OCI-LY7 (cell line): ENCODE measurements at regions not wholly inside any gene's neighbourhood (a gene's known extent, or its start where the extent isn't known, plus 50 kb on each side); places are given as distances from the start of the nearest gene placed in this dataset.

Experiments
- BruUV-seq: library from RNA; stranded (reverse); fragments of 400-500 nt; replicated peaks from 2 replicates; lab custom pipeline; 2021; lab: Mats Ljungman, UMichigan
- CTCF ChIA-PET: fragments of 300-600 bp; sonication (Branson Sonifier 250); formaldehyde crosslinking; loops from one replicate; lab custom pipeline; 2022; ENCODE audit warnings: antibody characterized with exemption; ENCODE audit not compliant: unreplicated experiment; lab: Charles Lee
- POLR2A ChIA-PET: fragments of 300-600 bp; sonication (Branson Sonifier 250); formaldehyde crosslinking; loops from one replicate; lab custom pipeline; 2022; ENCODE audit warnings: antibody characterized with exemption; lab: Charles Lee
- DNase-seq: peaks from one replicate; pipeline ENCODE4 v3.0.0-alpha.2; 2015; ENCODE audit warnings: low spot score
- H2AFZ ChIP-seq: fragments of 200-600 bp; sonication (generic), shearing (Covaris generic); 2 replicates; pipeline ENCODE4 v1.6.1; 2014; ENCODE audit warnings: mild to moderate bottlenecking, antibody characterized with exemption, low read length, moderate library complexity
- H3K27ac ChIP-seq: fragments of 200-600 bp; sonication (generic); 2 replicates; pipeline ENCODE4 v1.5.1; 2014; ENCODE audit warnings: mixed run types, low read depth, mild to moderate bottlenecking, moderate library complexity, low read length, inconsistent platforms; ENCODE audit not compliant: poor library complexity, severe bottlenecking
- H3K36me3 ChIP-seq: fragments of 200-600 bp; sonication (generic); 2 replicates; pipeline ENCODE4 v1.6.1; 2014; ENCODE audit warnings: mild to moderate bottlenecking, antibody characterized with exemption, low read length, moderate library complexity, mixed read lengths; ENCODE audit not compliant: insufficient read depth
- H3K4me1 ChIP-seq: fragments of 200-600 bp; sonication (generic); 2 replicates; pipeline ENCODE4 v1.5.1; 2014; ENCODE audit warnings: mild to moderate bottlenecking, low read length; ENCODE audit not compliant: insufficient read depth, poor library complexity, severe bottlenecking
- H3K4me2 ChIP-seq: fragments of 200-600 bp; sonication (generic); 2 replicates; pipeline ENCODE4 v1.6.1; 2014; ENCODE audit warnings: mild to moderate bottlenecking, low read length
- H3K4me3 ChIP-seq: fragments of 200-600 bp; sonication (generic); 2 replicates; pipeline ENCODE4 v1.5.1; 2014; ENCODE audit warnings: mild to moderate bottlenecking, low read depth, low read length; ENCODE audit not compliant: poor library complexity, severe bottlenecking
- H3K79me2 ChIP-seq: fragments of 200-600 bp; sonication (generic); 2 replicates; pipeline ENCODE4 v1.6.1; 2016; ENCODE audit warnings: low read depth, mild to moderate bottlenecking, low read length, moderate library complexity, mixed read lengths; ENCODE audit not compliant: insufficient read depth
- H3K9me2 ChIP-seq: fragments of 200-600 bp; sonication (generic); 2 replicates; pipeline ENCODE4 v1.6.1; 2016; ENCODE audit warnings: mild to moderate bottlenecking, low read length, mixed read lengths; ENCODE audit not compliant: insufficient read depth
- H3K9me3 ChIP-seq: fragments of 200-600 bp; sonication (generic); 2 replicates; pipeline ENCODE4 v1.6.1; 2014; ENCODE audit warnings: mild to moderate bottlenecking, mixed run types, low read length, mixed read lengths
- H4K20me1 ChIP-seq: fragments of 200-600 bp; sonication (generic); 2 replicates; pipeline ENCODE4 v1.6.1; 2014; ENCODE audit warnings: mild to moderate bottlenecking, antibody characterized with exemption, low read length, moderate library complexity, mixed read lengths; ENCODE audit not compliant: insufficient read depth
- EZH2phosphoT487 ChIP-seq: fragments of 200-600 bp; sonication (generic); IDR thresholded peaks from 2 replicates; pipeline ENCODE4 v1.6.1; 2018; ENCODE audit warnings: low read depth, borderline replicate concordance, mild to moderate bottlenecking, mixed run types, antibody characterized with exemption, low read length, moderate library complexity, mixed read lengths
- intact Hi-C: fragments of 100-400 bp; cut with micrococcal nuclease; formaldehyde crosslinking; loops from one replicate; pipeline ENCODE4 v1.10.0; 2022; ENCODE audit not compliant: unreplicated experiment
- TF ChIP-seq, protein P1 (sequence below): fragments of 200-600 bp; sonication (generic); conservative IDR thresholded peaks from 2 replicates; pipeline ENCODE4 v1.5.1; 2014; ENCODE audit warnings: mild to moderate bottlenecking, antibody characterized with exemption, low read length, moderate library complexity, mixed read lengths

DNA sequence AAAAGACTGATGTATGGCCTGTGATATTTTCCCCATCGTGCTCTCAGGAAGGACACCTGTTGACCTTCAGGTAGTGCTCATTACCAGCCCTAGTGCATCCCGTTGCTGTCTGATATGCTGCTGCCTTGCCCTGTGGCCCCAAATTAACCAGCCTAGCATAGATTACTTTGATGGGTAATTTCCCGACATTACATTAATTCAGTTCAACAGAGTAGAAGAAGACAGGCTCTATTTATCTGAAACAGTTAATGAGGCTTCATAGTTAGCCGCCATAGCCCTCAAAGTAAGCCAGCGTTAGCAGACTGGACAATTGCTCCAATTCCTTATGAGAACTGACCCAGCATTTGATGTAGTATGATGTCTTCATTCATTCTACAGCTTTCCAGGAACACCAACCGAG is 257.6 kb downstream of the OLFM3 start:
- intact Hi-C loops: no loop called here
- no peaks in the 10 kb centered on the region for H3K79me2 ChIP-seq
- no peaks in the 10 kb centered on the region for H3K9me3 ChIP-seq
- no peaks in the 10 kb centered on the region for H4K20me1 ChIP-seq
- no peaks in the 10 kb centered on the region for H3K36me3 ChIP-seq
- no peak overlapping the region for H3K27ac ChIP-seq
- no peak overlapping the region for H3K4me2 ChIP-seq
- no peak overlapping the region for H3K4me3 ChIP-seq
- H2AFZ ChIP-seq: no peak overlapping the region
- H3K4me1 ChIP-seq: no peaks in the 10 kb centered on the region
- BruUV-seq: no TSS peak
- TF ChIP-seq, protein P1, sequence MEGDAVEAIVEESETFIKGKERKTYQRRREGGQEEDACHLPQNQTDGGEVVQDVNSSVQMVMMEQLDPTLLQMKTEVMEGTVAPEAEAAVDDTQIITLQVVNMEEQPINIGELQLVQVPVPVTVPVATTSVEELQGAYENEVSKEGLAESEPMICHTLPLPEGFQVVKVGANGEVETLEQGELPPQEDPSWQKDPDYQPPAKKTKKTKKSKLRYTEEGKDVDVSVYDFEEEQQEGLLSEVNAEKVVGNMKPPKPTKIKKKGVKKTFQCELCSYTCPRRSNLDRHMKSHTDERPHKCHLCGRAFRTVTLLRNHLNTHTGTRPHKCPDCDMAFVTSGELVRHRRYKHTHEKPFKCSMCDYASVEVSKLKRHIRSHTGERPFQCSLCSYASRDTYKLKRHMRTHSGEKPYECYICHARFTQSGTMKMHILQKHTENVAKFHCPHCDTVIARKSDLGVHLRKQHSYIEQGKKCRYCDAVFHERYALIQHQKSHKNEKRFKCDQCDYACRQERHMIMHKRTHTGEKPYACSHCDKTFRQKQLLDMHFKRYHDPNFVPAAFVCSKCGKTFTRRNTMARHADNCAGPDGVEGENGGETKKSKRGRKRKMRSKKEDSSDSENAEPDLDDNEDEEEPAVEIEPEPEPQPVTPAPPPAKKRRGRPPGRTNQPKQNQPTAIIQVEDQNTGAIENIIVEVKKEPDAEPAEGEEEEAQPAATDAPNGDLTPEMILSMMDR: no peak
- TF ChIP-seq EZH2phosphoT487: no peak
- CTCF ChIA-PET: no interaction called here
- no peak for DNase-seq
- POLR2A ChIA-PET: interaction anchor here (0.9 to 1.5 kb wide), 2 partner anchors 10 to 36 kb away, joined by 3 to 7 read pairs; no protein-coding TSS in a partner anchor
- no peaks in the 10 kb centered on the region for H3K9me2 ChIP-seq

DNA sequence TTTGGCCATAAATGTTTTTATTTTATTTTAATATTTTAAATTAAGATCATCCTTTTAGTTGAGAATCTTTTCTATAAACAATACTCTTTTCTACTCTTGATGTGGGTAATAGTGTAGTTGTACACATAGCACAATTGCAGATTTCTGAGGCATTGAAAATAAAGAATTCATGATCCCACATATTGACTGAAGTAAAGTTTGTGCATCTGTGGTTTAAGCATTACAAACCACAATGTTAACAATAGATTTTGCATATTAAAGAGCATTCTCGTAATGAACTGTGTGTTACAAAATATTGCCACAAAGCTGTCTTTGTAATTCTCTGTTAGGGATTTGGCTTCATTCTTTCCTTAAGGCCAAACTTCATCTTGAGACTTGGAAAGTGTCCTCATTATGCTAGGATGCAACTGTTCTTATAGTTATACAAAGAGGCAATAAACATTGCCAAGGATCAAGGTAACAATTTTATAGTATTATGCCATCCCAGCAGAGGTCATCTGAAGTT is 256.8 kb downstream of the OLFM3 start:
- no peak for TF ChIP-seq EZH2phosphoT487
- TF ChIP-seq, protein P1: no peak
- H3K4me1 ChIP-seq: no peaks in the 10 kb centered on the region

DNA sequence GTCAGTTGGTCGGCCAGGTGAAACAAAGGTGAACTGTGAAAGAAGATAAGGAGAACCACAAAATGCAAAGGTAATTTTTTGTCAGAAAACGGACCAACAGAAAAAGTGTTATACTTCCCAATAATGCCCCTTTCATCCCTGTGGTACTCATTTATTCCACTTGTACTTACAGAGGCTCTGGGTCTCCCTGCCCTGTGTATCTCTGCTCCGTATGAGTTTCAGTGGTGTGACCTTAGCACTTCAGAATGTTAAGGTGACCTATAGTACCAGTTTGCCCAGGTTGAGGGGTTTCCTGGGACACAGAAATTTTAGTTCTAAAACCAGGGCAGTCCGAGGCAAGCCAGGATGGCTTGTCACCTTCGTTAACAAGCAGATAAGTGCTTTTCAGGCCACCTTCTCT is 254.8 kb downstream of the OLFM3 start:
- Histone ChIP-seq H2AFZ (no peak overlapping the region), H3K79me2 (no peaks in the 10 kb centered on the region), H3K4me1 (no peaks in the 10 kb centered on the region), H3K9me3 (no peaks in the 10 kb centered on the region), H3K4me2 (no peak overlapping the region), H4K20me1 (no peaks in the 10 kb centered on the region), H3K9me2 (no peaks in the 10 kb centered on the region), H3K4me3 (no peak overlapping the region), H3K27ac (no peak overlapping the region), H3K36me3 (no peaks in the 10 kb centered on the region)
- CTCF ChIA-PET: no interaction called here
- POLR2A ChIA-PET: interaction anchor here (0.6 kb wide), 2 partner anchors 14 to 27 kb away, joined by 3 read pairs; no protein-coding TSS in a partner anchor
- BruUV-seq: no TSS peak
- no peak for TF ChIP-seq EZH2phosphoT487
- TF ChIP-seq, protein P1: no peak
- no peak for DNase-seq
- intact Hi-C loops: no loop called here

More for the DNA sequence above, 256.8 kb downstream of the OLFM3 start:
- Histone ChIP-seq H3K9me2 (no peaks in the 10 kb centered on the region), H3K36me3 (no peaks in the 10 kb centered on the region), H3K9me3 (no peaks in the 10 kb centered on the region), H3K79me2 (no peaks in the 10 kb centered on the region), H2AFZ (no peak overlapping the region), H3K27ac (no peak overlapping the region), H3K4me2 (no peak overlapping the region), H4K20me1 (no peaks in the 10 kb centered on the region), H3K4me3 (no peak overlapping the region)
- ChIA-PET POLR2A (interaction anchor here (0.9 to 1.5 kb wide), 2 partner anchors 11 to 37 kb away, joined by 3 to 7 read pairs; no protein-coding TSS in a partner anchor), CTCF (no interaction called here)
- no peak for DNase-seq
- no TSS peak for BruUV-seq
- intact Hi-C loops: no loop called here
